ENCODE measurements at regions not wholly inside any gene's neighbourhood (a gene's known extent, or its start where the extent isn't known, plus 50 kb on each side); places are given as distances from the start of the nearest gene placed in this dataset.

GRCh38 chr5:33244441-33245150, 196.2 kb upstream of the TARS1 start:
- TF ChIP-seq CTCF (IDR thresholded peaks at IDR 0.05; ENCODE audit: low read depth, low read length, poor library complexity, severe bottlenecking) (no peak), EZH2phosphoT487 (IDR thresholded peaks at IDR 0.05; ENCODE audit: borderline replicate concordance, low read length) (no peak)

All from DOHH2 (cell line).